GM12874 (cell line): ENCODE measurements at regions not wholly inside any gene's neighbourhood (a gene's known extent, or its start where the extent isn't known, plus 50 kb on each side); places are given as distances from the start of the nearest gene placed in this dataset.

Source experiments
- CTCF ChIP-seq: IDR thresholded peaks from 2 replicates; pipeline ENCODE4 v1.5.1; 2011; ENCODE audit warnings: low read depth, mild to moderate bottlenecking, control low read depth, low read length, moderate library complexity; ENCODE audit not compliant: insufficient read depth

GRCh38 chr17:13405080-13405479 lies 196.6 kb downstream of the HS3ST3A1 start:
- TF ChIP-seq CTCF, result no peak

- no peak for TF ChIP-seq CTCF
Measured at GRCh38 chr17:13403982-13404946, 197.5 kb downstream of the HS3ST3A1 start.

- TF ChIP-seq CTCF, result no peak
Measured at GRCh38 chr17:13400491-13400890, 201.2 kb downstream of the HS3ST3A1 start.

GRCh38 chr17:13398853-13399252 lies 202.9 kb downstream of the HS3ST3A1 start:
- TF ChIP-seq CTCF, result no peak

- no peak for TF ChIP-seq CTCF
Measured at GRCh38 chr17:13398091-13398490, 203.6 kb downstream of the HS3ST3A1 start.

GRCh38 chr17:13395862-13396261 lies 205.9 kb downstream of the HS3ST3A1 start:
- no peak for TF ChIP-seq CTCF

- TF ChIP-seq CTCF, result no peak
Measured at GRCh38 chr17:13395346-13395745, 206.4 kb downstream of the HS3ST3A1 start.
